ENCODE measurements at regions not wholly inside any gene's neighbourhood (a gene's known extent, or its start where the extent isn't known, plus 50 kb on each side); places are given as distances from the start of the nearest gene placed in this dataset.

DNA sequence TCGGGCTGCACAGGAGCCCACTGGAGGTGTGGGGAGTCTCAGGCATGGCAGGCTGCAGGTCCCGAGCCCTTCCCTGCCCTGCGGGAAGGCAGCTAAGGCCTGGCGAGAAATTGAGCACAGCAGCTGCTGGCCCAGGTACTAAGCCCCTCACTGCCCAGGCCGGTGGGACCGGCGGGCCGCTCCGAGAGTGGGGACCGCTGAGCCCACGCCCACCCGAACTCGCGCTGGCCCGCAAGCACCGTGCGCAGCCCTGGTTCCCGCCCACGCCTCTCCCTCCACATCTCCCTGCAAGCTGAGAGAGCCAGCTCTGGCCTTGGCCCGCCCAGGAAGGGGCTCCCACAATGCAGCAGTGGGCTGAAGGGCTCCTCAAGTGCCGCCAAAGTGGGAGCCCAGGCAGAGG lies 82.0 kb upstream of the NEIL3 start:
- H3K36me3 Mint-ChIP-seq (ENCODE audit: low read depth) = no peaks in the 10 kb centered on the region
- peaks cover 6% of the 10 kb centered on the region for H3K4me1 Mint-ChIP-seq (ENCODE audit: low read depth)
- H3K27me3 Mint-ChIP-seq (ENCODE audit: low read depth) = peaks cover 2% of the 10 kb centered on the region
- H3K27ac Mint-ChIP-seq = no peak overlapping the region
- intact Hi-C loops (cut with micrococcal nuclease) = no loop called here
- no peaks in the 10 kb centered on the region for H3K9me3 Mint-ChIP-seq
- no peak overlapping the region for H3K4me3 Mint-ChIP-seq
- no peak for DNase-seq
- CTCF ChIA-PET = no interaction called here

GRCh38 chr4:177228599-177228998 lies 81.1 kb upstream of the NEIL3 start:
- H3K4me1 Mint-ChIP-seq (ENCODE audit: low read depth) = peaks cover 6% of the 10 kb centered on the region
- CTCF ChIA-PET = no interaction called here
- no peak overlapping the region for H3K27ac Mint-ChIP-seq
- intact Hi-C loops (cut with micrococcal nuclease) = no loop called here
- H3K27me3 Mint-ChIP-seq (ENCODE audit: low read depth) = peaks cover 2% of the 10 kb centered on the region
- H3K4me3 Mint-ChIP-seq = no peak overlapping the region
- no peak for DNase-seq
- H3K36me3 Mint-ChIP-seq (ENCODE audit: low read depth) = no peaks in the 10 kb centered on the region
- H3K9me3 Mint-ChIP-seq = no peaks in the 10 kb centered on the region

GRCh38 chr4:177229331-177229730 lies 80.3 kb upstream of the NEIL3 start:
- Mint-ChIP-seq H3K4me1 (ENCODE audit: low read depth) (peaks cover 6% of the 10 kb centered on the region), H3K9me3 (no peaks in the 10 kb centered on the region), H3K27ac (no peak overlapping the region), H3K4me3 (peak overlapping the region; percentile 36), H3K36me3 (ENCODE audit: low read depth) (no peaks in the 10 kb centered on the region), H3K27me3 (ENCODE audit: low read depth) (peaks cover 2% of the 10 kb centered on the region)
- DNase-seq = no peak
- intact Hi-C loops (cut with micrococcal nuclease) = no loop called here
- CTCF ChIA-PET = interaction anchor here (0.8 to 1.4 kb wide), 2 partner anchors 21 to 67 kb away, joined by 3 read pairs; no protein-coding TSS in a partner anchor

DNA sequence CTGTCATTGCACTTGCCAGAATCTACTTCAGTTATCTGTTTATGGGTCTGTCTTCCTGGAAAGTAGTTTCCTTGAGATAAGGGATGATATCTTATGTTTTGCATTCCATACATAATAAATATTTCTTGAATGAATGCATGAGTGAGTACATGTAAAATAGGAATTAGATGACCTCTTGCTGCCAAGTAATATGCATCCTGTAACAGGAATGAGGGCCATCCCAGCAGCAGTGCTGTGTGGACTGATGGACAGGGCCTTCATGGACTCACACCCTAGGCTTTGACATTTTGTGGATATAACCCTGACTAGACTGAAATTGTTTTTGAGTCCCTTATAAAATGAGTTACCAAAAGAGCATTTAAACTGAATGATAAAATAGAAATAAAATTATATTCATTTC lies 77.2 kb upstream of the NEIL3 start:
- H3K9me3 Mint-ChIP-seq = no peaks in the 10 kb centered on the region
- no peak for DNase-seq
- CTCF ChIA-PET = no interaction called here
- H3K27me3 Mint-ChIP-seq (ENCODE audit: low read depth) = no peaks in the 10 kb centered on the region
- intact Hi-C loops (cut with micrococcal nuclease) = no loop called here
- no peak overlapping the region for H3K27ac Mint-ChIP-seq
- peaks cover 6% of the 10 kb centered on the region for H3K4me1 Mint-ChIP-seq (ENCODE audit: low read depth)
- H3K36me3 Mint-ChIP-seq (ENCODE audit: low read depth) = no peaks in the 10 kb centered on the region
- H3K4me3 Mint-ChIP-seq = no peak overlapping the region

GRCh38 chr4:177235026-177235425 lies 74.6 kb upstream of the NEIL3 start:
- CTCF ChIA-PET = no interaction called here
- intact Hi-C loops (cut with micrococcal nuclease) = no loop called here
- Mint-ChIP-seq H3K27me3 (ENCODE audit: low read depth) (no peaks in the 10 kb centered on the region), H3K36me3 (ENCODE audit: low read depth) (no peaks in the 10 kb centered on the region), H3K4me3 (no peak overlapping the region), H3K4me1 (ENCODE audit: low read depth) (no peaks in the 10 kb centered on the region), H3K27ac (no peak overlapping the region), H3K9me3 (no peaks in the 10 kb centered on the region)
- DNase-seq = no peak

DNA sequence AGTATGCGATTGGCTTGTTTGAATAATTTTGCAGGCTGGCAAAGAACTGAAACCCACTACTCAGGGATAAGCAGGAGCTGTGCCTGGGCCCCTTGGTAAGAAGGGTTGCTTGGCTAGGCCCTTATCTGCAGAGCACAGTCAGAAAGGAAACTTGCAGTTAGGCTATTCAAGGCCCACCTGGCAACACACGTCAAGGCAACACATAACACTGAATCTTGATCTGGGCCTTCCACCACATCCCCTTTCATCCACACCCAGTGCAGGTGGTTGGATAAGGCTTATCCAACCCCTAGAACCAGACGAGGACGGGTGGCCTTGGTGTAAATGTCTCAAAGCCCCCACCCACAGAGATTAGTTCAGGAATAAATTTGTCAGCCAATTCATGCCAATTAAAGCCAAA lies 72.8 kb upstream of the NEIL3 start:
- no peaks in the 10 kb centered on the region for H3K4me1 Mint-ChIP-seq (ENCODE audit: low read depth)
- no peaks in the 10 kb centered on the region for H3K27me3 Mint-ChIP-seq (ENCODE audit: low read depth)
- no peaks in the 10 kb centered on the region for H3K9me3 Mint-ChIP-seq
- intact Hi-C loops (cut with micrococcal nuclease) = no loop called here
- CTCF ChIA-PET = no interaction called here
- H3K36me3 Mint-ChIP-seq (ENCODE audit: low read depth) = no peaks in the 10 kb centered on the region
- no peak overlapping the region for H3K4me3 Mint-ChIP-seq
- no peak overlapping the region for H3K27ac Mint-ChIP-seq
- DNase-seq = no peak

- DNase-seq = no peak
- Mint-ChIP-seq H3K36me3 (ENCODE audit: low read depth) (no peaks in the 10 kb centered on the region), H3K9me3 (no peaks in the 10 kb centered on the region), H3K4me3 (no peak overlapping the region), H3K27me3 (ENCODE audit: low read depth) (no peaks in the 10 kb centered on the region), H3K27ac (no peak overlapping the region), H3K4me1 (ENCODE audit: low read depth) (no peaks in the 10 kb centered on the region)
- CTCF ChIA-PET = no interaction called here
- intact Hi-C loops (cut with micrococcal nuclease) = no loop called here
Observed at GRCh38 chr4:177237291-177237690, 72.4 kb upstream of the NEIL3 start.

DNA sequence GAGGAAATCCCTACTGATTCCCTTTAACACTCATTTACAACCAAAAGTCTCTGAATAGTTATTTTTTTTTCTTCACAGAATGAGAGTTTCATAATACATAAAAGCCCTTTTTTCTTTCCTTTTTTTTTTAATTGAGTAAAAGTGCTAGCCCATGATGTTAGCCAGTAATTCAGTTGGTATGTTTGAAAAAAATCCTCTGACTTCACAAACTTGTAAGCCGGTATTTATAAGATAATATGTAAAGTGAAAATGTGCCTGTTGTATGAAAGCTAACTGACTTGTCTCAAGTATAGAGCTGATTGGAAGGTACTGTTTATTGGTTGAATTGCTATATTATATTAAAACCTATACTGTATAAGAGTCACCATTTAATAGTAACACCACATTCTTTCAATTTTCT lies 70.2 kb upstream of the NEIL3 start:
- H3K9me3 Mint-ChIP-seq = no peaks in the 10 kb centered on the region
- H3K36me3 Mint-ChIP-seq (ENCODE audit: low read depth) = no peaks in the 10 kb centered on the region
- no peaks in the 10 kb centered on the region for H3K4me1 Mint-ChIP-seq (ENCODE audit: low read depth)
- CTCF ChIA-PET = interaction anchor here (0.6 to 1.8 kb wide), 5 partner anchors 9 to 1425 kb away, joined by 3 to 10 read pairs (median 4); no protein-coding TSS in a partner anchor
- H3K4me3 Mint-ChIP-seq = no peak overlapping the region
- DNase-seq = no peak
- no peaks in the 10 kb centered on the region for H3K27me3 Mint-ChIP-seq (ENCODE audit: low read depth)
- intact Hi-C loops (cut with micrococcal nuclease) = no loop called here
- no peak overlapping the region for H3K27ac Mint-ChIP-seq

- no peaks in the 10 kb centered on the region for H3K36me3 Mint-ChIP-seq (ENCODE audit: low read depth)
- H3K9me3 Mint-ChIP-seq = no peaks in the 10 kb centered on the region
- intact Hi-C loops (cut with micrococcal nuclease) = loop anchor here (10.0 kb wide), 1 partner anchor 1445 kb away; no protein-coding TSS in a partner anchor
- CTCF ChIA-PET = interaction anchor here (0.7 to 1.8 kb wide), 3 partner anchors 9 to 1092 kb away, joined by 3 to 10 read pairs (median 4); no protein-coding TSS in a partner anchor
- H3K27ac Mint-ChIP-seq = no peak overlapping the region
- no peaks in the 10 kb centered on the region for H3K4me1 Mint-ChIP-seq (ENCODE audit: low read depth)
- DNase-seq = no peak
- H3K4me3 Mint-ChIP-seq = no peak overlapping the region
- no peaks in the 10 kb centered on the region for H3K27me3 Mint-ChIP-seq (ENCODE audit: low read depth)
Observed at GRCh38 chr4:177239878-177240277, 69.8 kb upstream of the NEIL3 start.

- DNase-seq = no peak
- H3K9me3 Mint-ChIP-seq = no peaks in the 10 kb centered on the region
- CTCF ChIA-PET = no interaction called here
- no peak overlapping the region for H3K4me3 Mint-ChIP-seq
- H3K4me1 Mint-ChIP-seq (ENCODE audit: low read depth) = no peaks in the 10 kb centered on the region
- no peak overlapping the region for H3K27ac Mint-ChIP-seq
- no peaks in the 10 kb centered on the region for H3K27me3 Mint-ChIP-seq (ENCODE audit: low read depth)
- intact Hi-C loops (cut with micrococcal nuclease) = loop anchor here (10.0 kb wide), 1 partner anchor 1442 kb away; no protein-coding TSS in a partner anchor
- no peaks in the 10 kb centered on the region for H3K36me3 Mint-ChIP-seq (ENCODE audit: low read depth)
Observed at GRCh38 chr4:177242651-177243286, 66.9 kb upstream of the NEIL3 start.

DNA sequence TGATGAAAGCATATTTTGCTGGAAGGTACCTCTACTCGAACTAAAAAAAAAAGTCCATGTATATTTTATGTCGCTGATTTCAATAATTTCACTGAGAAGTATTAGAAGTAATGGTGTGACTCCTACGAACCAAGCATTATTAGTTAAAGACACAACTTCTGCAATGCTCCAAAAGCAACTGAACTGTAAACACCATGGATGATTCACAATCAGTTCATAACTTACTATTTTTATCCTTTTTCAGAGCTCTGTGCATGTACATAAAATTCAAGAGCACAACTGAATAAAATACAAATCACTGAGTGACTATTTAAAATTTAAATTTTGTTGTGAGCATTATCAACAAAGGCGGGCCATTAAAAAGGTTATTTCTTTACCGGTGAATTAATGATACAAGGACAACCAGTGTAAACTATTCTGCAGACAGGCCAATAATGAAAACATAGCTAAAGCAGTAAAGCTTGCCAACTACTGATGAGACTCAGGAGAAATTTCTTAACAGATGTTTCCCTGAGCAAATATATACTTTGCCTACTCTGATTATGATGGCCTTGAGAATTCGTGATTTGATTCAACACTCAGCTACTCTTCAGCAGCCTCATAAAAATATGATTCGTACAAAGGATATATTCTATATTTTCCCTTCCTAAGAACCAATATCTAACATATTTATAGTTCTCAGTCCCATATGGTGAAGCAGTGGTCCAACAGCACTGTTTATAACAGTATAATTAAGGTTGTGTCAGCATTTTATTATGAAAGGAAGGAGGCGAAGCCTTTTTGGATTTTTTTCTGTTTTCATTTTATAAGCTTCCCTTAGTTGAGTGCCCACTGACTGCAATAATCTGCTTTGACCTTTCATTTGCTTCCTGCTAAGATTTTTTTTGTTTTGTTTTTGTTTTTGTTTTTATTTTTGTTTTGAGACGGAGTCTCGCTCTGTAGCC lies 62.8 kb upstream of the NEIL3 start:
- Mint-ChIP-seq H3K27ac (no peak overlapping the region), H3K9me3 (no peaks in the 10 kb centered on the region), H3K4me3 (no peak overlapping the region), H3K27me3 (ENCODE audit: low read depth) (peaks cover 8% of the 10 kb centered on the region), H3K4me1 (ENCODE audit: low read depth) (peaks cover 9% of the 10 kb centered on the region), H3K36me3 (ENCODE audit: low read depth) (no peaks in the 10 kb centered on the region)
- CTCF ChIA-PET = interaction anchor here (0.6 kb wide), 1 partner anchor 493 kb away, joined by 5 read pairs; no protein-coding TSS in a partner anchor
- intact Hi-C loops (cut with micrococcal nuclease) = loop anchor here (10.0 kb wide), 1 partner anchor 1438 kb away; no protein-coding TSS in a partner anchor
- DNase-seq = no peak

- no peak overlapping the region for H3K4me3 Mint-ChIP-seq
- CTCF ChIA-PET = interaction anchor here (0.6 to 3.6 kb wide), 27 partner anchors 11 to 504 kb away, joined by 3 to 29 read pairs (median 4); partner anchors contain the start of genes AGA and NEIL3
- intact Hi-C loops (cut with micrococcal nuclease) = loop anchor here (1.0 to 5.0 kb wide), 5 partner anchors 60 to 873 kb away; partner anchors contain the start of gene AGA
- no peaks in the 10 kb centered on the region for H3K36me3 Mint-ChIP-seq (ENCODE audit: low read depth)
- peak; percentile 77 for DNase-seq
- H3K27me3 Mint-ChIP-seq (ENCODE audit: low read depth) = peaks cover 8% of the 10 kb centered on the region
- H3K9me3 Mint-ChIP-seq = no peaks in the 10 kb centered on the region
- H3K27ac Mint-ChIP-seq = no peak overlapping the region
- H3K4me1 Mint-ChIP-seq (ENCODE audit: low read depth) = peaks cover 9% of the 10 kb centered on the region
Observed at GRCh38 chr4:177250056-177250696, 59.5 kb upstream of the NEIL3 start.
